CD4-positive, alpha-beta T cell treated with Interleukin-4 for 1 hour (primary cell): ENCODE measurements at regions not wholly inside any gene's neighbourhood (a gene's known extent, or its start where the extent isn't known, plus 50 kb on each side); places are given as distances from the start of the nearest gene placed in this dataset.
A peak's percentile ranks its signal among the peaks of the same experiment; 100 is the strongest.
"Not testable (repeated sequence)": the region's sequence is repeated elsewhere in the genome, so short reads cannot be mapped to it uniquely, and the experiment has no call there.

Experiments used
- DNase-seq, 2 donors: peaks; one replicate each; pipeline ENCODE4 v3.0.0-alpha.2; 2020 to 2022

DNA sequence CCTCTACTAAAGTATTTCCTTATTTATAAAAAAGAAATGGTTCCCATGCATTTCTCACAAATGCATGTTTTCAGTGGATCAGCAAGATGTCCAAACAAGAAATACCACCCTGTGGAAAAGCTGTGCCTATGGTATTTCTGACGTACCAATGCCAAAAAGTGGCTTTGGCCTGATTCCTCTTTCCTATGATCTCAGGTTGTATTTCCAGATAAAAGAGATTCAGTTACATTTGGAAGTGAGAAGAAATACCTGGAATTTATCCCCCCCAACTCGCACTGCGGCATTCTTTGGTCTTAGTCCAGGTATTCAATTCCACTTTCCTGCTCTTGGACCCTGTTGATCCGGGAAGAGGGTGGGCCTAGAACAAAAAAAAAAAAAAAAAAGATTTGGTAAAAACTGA, 815.9 kb upstream of the FRG1 start:
- no peak for DNase-seq

DNA sequence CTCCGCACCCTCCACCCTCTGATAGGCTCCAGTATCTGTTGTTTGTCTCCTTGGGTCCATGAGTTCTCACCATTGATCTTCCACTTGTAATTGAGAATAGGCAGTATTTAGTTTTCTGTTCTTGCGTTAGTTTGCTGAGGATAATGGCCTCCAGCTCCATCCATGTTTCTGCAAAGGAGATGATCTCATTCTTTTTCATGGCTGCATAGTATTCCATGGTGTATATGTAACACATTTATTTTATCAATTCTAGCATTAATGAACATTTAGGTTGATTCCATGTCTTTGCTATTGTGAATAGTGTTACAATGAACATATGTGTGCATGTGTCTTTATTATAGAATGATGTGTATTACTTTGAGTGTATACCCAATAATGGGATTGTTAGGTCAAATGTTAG, 814.6 kb upstream of the FRG1 start:
- DNase-seq = no peak

- no peak for DNase-seq
Observed at GRCh38 chr4:189128341-189128740, 812.3 kb upstream of the FRG1 start.

DNA sequence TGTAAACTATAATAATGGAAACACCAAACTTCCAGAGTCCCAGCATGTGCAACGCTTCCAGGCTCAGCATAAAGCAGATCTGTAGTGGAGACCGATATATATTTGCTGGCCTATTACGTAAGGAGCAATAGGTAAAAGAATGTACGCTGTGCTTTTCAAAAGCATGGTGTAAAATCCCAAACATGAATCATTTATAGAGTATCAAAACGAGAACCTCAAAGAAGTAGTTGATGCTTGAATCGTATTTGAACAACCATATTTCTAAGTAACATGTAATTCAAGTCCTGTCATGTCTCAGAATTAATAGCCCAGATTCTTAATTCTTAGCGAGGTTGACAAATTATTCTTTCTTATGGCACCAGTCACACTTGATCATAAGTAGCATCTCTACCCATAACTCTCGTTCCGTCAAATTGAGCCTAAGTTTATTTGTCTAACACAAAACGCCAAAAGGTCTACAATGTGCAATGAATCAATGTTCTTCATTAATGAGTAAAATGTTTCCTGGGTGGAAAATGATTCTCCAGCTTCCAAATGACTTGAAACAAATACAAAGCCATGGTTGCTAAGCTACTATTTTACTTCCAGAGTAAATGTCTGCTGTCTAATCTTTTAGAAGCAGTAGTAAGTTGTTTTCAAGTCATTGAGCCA, 811.5 kb upstream of the FRG1 start:
- no peak for DNase-seq

- DNase-seq = no peak
Observed at GRCh38 chr4:189131118-189131517, 809.6 kb upstream of the FRG1 start.

- DNase-seq = no peak
Observed at GRCh38 chr4:189136462-189136861, 804.2 kb upstream of the FRG1 start.

GRCh38 chr4:189143263-189143952, 797.3 kb upstream of the FRG1 start:
- DNase-seq = no peak

DNA sequence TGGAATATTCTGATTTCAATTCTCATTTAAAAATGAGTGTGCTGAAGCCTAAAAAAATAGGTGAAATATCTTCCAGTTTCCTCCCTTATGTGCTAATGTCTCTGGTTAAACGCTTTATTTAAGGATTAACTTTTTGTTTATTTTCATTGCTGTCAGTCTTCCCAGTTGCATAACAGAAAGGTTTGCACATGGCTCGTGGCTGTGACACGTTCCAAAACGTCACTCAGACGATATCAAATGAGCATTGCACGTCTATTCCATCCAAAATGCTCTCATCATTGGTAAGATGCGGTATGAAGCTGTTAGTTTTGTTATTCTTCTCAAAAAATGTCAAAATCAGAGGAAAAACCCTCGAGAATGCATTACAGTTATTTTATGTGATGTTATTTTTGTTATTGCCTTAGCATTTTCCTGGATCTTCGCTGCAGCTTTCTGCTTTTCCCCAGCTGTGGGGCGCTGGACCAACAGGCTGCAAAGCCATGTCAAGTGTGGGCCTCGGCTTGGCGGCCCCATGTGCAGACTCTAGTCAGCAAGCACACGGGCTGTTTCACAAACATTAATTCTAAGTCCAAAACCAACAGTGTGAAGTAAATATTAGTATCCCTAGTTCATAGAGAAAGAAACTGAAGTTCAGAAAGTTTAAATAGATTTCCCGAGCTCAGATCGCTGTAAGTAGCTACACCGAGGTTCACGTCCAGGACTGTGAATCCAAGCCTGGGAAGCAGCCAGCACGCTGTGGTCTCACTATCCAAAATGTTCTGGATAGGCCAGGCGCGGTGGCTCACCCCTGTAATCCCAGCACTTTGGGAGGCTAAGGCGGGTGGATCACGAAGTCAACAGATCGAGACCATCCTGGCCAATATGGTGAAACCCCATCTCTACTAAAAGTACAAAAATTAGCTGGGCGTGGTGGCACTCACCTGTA, 793.4 kb upstream of the FRG1 start:
- DNase-seq = no peak

GRCh38 chr4:189155083-189155482, 785.6 kb upstream of the FRG1 start:
- DNase-seq = not testable (repeated sequence)

- DNase-seq = no peak
Observed at GRCh38 chr4:189162073-189162789, 778.4 kb upstream of the FRG1 start.

DNA sequence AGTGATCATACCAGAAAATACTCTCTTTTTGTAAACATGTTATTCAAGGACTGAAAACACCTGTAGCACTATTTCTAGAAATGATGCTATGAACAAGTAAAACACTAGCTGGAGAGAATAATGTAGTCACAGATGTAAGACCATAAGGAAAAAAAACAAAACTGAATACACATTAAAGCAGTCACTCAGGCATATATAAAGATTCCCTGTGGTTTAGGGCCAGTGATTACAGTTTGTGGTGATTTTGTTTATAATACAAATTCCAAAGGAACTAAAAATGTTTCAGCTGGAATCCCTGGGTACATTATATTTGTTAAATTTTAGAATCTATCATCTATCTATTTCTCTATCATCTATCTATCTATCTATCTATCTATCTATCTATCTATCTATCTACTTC, 777.8 kb upstream of the FRG1 start:
- no peak for DNase-seq

DNA sequence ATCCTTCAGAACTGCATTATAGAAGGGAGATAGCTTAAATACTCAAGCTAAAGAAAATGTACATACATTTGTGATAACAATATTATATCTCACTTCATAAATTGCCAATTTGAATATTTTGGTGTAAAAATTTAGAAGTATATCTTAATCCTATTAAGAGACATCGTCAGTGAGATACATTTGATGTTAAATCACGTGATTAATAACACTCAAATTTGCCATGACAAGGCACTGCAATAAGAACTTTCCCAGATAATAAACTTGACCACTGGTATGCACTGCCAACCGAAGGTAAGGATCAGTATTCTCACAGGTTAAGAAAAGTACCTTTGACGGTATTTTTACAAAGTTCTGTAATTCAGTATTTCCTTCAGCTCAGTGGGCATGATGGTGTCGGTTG, 764.7 kb upstream of the FRG1 start:
- no peak for DNase-seq

DNA sequence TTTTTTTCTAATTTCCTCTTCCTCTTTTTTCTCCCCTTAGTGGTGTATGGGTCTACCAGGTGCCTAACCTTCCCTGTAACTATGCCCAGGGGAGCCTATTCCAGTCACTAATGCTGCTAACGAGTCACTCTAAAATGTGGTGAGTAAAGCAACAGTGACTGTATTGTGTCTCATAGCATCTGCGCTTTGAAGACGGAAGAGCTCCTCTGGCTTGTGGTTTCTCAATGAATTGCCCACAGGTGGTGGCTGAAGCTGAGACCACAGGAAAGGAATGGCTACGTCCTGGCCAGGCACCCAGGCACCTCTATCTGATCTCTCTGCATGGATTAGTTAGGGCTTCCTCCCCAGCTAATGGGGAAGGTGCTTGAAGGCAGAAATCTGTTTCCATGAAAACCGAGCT, 763.5 kb upstream of the FRG1 start:
- DNase-seq = no peak

GRCh38 chr4:189178125-189178746, 762.4 kb upstream of the FRG1 start:
- DNase-seq = no peak

GRCh38 chr4:189185810-189186432, 754.8 kb upstream of the FRG1 start:
- DNase-seq = no peak

- DNase-seq = no peak
Observed at GRCh38 chr4:189187531-189188052, 753.1 kb upstream of the FRG1 start.

DNA sequence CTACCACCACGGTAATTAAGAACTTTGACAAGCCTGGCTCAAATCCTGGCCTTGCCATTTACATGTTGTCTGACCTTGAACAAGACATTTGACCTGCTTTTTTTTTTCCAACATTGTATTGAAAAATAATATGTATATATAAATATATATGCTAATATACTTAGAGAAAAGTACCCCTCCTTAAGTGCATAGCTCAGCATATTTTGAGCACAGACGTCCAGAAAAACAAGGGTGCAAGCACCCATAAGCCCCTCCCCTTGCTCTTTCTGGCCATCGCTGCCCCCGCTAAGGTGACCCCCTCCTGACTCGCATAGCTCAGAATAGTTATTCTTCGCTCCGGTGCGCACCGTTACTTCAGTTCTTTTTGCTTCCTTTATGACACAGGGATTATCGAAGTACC, 742.0 kb upstream of the FRG1 start:
- DNase-seq = no peak

DNA sequence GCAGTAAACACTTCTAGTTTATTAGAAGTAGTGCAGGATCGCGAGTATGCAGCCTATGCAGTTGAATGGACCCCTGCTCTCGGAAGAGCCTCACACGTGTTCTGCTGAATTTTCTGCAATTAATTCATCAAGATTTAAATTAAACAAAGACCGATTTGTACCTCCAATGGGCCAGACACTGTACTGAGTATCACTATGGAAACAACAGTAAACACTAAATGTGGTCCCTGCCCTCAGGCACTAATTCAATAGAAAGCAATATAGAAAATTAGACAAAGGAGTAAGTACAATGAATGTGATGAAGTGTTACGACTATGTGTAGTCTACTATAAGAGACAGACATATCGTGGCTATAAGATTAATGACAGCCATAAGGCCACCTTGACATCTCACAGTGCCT, 740.3 kb upstream of the FRG1 start:
- no peak for DNase-seq

- peak in 1 of 2 donors; percentile 1 for DNase-seq
Observed at GRCh38 chr4:189202182-189202868, 738.3 kb upstream of the FRG1 start.

GRCh38 chr4:189202869-189203271, 737.8 kb upstream of the FRG1 start:
- no peak for DNase-seq

- DNase-seq = no peak
Observed at GRCh38 chr4:189204616-189205015, 736.1 kb upstream of the FRG1 start.
